ENCODE measurements at regions not wholly inside any gene's neighbourhood (a gene's known extent, or its start where the extent isn't known, plus 50 kb on each side); places are given as distances from the start of the nearest gene placed in this dataset.

- Histone ChIP-seq H3K4me3 (no peak overlapping the region), H3K4me1 (no peaks in the 10 kb centered on the region), H3K27ac (no peak overlapping the region), H3K79me2 (ENCODE audit: low read depth) (no peaks in the 10 kb centered on the region), H3K9me3 (ENCODE audit: low read depth) (peaks cover 3% of the 10 kb centered on the region), H3K36me3 (no peaks in the 10 kb centered on the region), H3K27me3 (no peaks in the 10 kb centered on the region), H2AFZ (replicated peaks) (no peak overlapping the region), H4K20me1 (ENCODE audit: low read depth) (no peaks in the 10 kb centered on the region), H3K4me2 (no peak overlapping the region), H3K9ac (no peak overlapping the region), H3F3A (ENCODE audit: low read depth) (no peaks in the 10 kb centered on the region)
- H3K4me3 Mint-ChIP-seq: no peak overlapping the region
- H3K36me3 Mint-ChIP-seq: no peaks in the 10 kb centered on the region
- peaks cover 2% of the 10 kb centered on the region for H3K27me3 Mint-ChIP-seq (ENCODE audit: insufficient read depth, low read depth)
- H3K9me3 Mint-ChIP-seq: peaks cover 13% of the 10 kb centered on the region
- no peaks in the 10 kb centered on the region for H3K4me1 Mint-ChIP-seq
- no peak overlapping the region for H3K27ac Mint-ChIP-seq
- DNase-seq (ENCODE audit: low spot score): peak; percentile 60
- no peak for TF ChIP-seq EZH2phosphoT487 (IDR thresholded peaks at IDR 0.05)
- TF ChIP-seq CTCF (IDR thresholded peaks at IDR 0.05): peak; percentile 55
- no peak for TF ChIP-seq EZH2 (IDR thresholded peaks at IDR 0.05)
Measured at GRCh38 chrX:142804085-142804484, 221.6 kb upstream of the SPANXN4 start.

GRCh38 chrX:142819461-142819860 lies 206.3 kb upstream of the SPANXN4 start:
- no peak overlapping the region for H3K4me2 ChIP-seq
- no peaks in the 10 kb centered on the region for H3F3A ChIP-seq (ENCODE audit: low read depth)
- H2AFZ ChIP-seq (replicated peaks): no peak overlapping the region
- no peaks in the 10 kb centered on the region for H3K27me3 ChIP-seq
- H3K9ac ChIP-seq: no peak overlapping the region
- no peak overlapping the region for H3K27ac ChIP-seq
- Mint-ChIP-seq H3K4me1 (no peaks in the 10 kb centered on the region), H3K27ac (no peak overlapping the region), H3K27me3 (ENCODE audit: insufficient read depth, low read depth) (no peaks in the 10 kb centered on the region), H3K36me3 (no peaks in the 10 kb centered on the region), H3K9me3 (peaks cover 7% of the 10 kb centered on the region), H3K4me3 (no peak overlapping the region)
- no peaks in the 10 kb centered on the region for H3K9me3 ChIP-seq (ENCODE audit: low read depth)
- DNase-seq (ENCODE audit: low spot score): no peak
- no peak overlapping the region for H3K4me3 ChIP-seq
- no peaks in the 10 kb centered on the region for H3K36me3 ChIP-seq
- H4K20me1 ChIP-seq (ENCODE audit: low read depth): no peaks in the 10 kb centered on the region
- H3K79me2 ChIP-seq (ENCODE audit: low read depth): no peaks in the 10 kb centered on the region
- TF ChIP-seq EZH2phosphoT487 (IDR thresholded peaks at IDR 0.05) (no peak), EZH2 (IDR thresholded peaks at IDR 0.05) (no peak), CTCF (IDR thresholded peaks at IDR 0.05) (no peak)
- no peaks in the 10 kb centered on the region for H3K4me1 ChIP-seq

GRCh38 chrX:142828129-142828528 lies 197.6 kb upstream of the SPANXN4 start:
- Mint-ChIP-seq H3K36me3 (no peaks in the 10 kb centered on the region), H3K4me3 (no peak overlapping the region), H3K27me3 (ENCODE audit: insufficient read depth, low read depth) (no peaks in the 10 kb centered on the region), H3K27ac (no peak overlapping the region), H3K4me1 (no peaks in the 10 kb centered on the region), H3K9me3 (no peaks in the 10 kb centered on the region)
- H3F3A ChIP-seq (ENCODE audit: low read depth): no peaks in the 10 kb centered on the region
- no peaks in the 10 kb centered on the region for H3K27me3 ChIP-seq
- no peaks in the 10 kb centered on the region for H4K20me1 ChIP-seq (ENCODE audit: low read depth)
- no peak overlapping the region for H3K4me3 ChIP-seq
- no peak for DNase-seq (ENCODE audit: low spot score)
- H3K9ac ChIP-seq: no peak overlapping the region
- H3K79me2 ChIP-seq (ENCODE audit: low read depth): no peaks in the 10 kb centered on the region
- no peak overlapping the region for H3K4me2 ChIP-seq
- H3K4me1 ChIP-seq: no peaks in the 10 kb centered on the region
- H3K36me3 ChIP-seq: no peaks in the 10 kb centered on the region
- H3K27ac ChIP-seq: no peak overlapping the region
- TF ChIP-seq EZH2 (IDR thresholded peaks at IDR 0.05): no peak
- no peak for TF ChIP-seq EZH2phosphoT487 (IDR thresholded peaks at IDR 0.05)
- TF ChIP-seq CTCF (IDR thresholded peaks at IDR 0.05): no peak
- no peaks in the 10 kb centered on the region for H3K9me3 ChIP-seq (ENCODE audit: low read depth)
- H2AFZ ChIP-seq (replicated peaks): no peak overlapping the region
